Fibroblast of pulmonary artery (primary cell): ENCODE measurements at regions not wholly inside any gene's neighbourhood (a gene's known extent, or its start where the extent isn't known, plus 50 kb on each side); places are given as distances from the start of the nearest gene placed in this dataset.

Source experiments
- DNase-seq: peaks from one replicate; pipeline ENCODE4 v3.0.0-alpha.2; 2010; ENCODE audit warnings: low read depth
- H3K4me3 ChIP-seq: replicated peaks from 2 replicates; pipeline ENCODE4 v1.5.1; 2011; ENCODE audit warnings: low read depth, mild to moderate bottlenecking, control low read depth, low read length, moderate library complexity
- CTCF ChIP-seq: IDR thresholded peaks from 2 replicates; pipeline ENCODE4 v1.5.1; 2011; ENCODE audit warnings: mild to moderate bottlenecking, control low read depth, low read length, inconsistent platforms; ENCODE audit errors: missing control alignments

- DNase-seq, result no peak
- no peak for TF ChIP-seq CTCF
- no peak overlapping the region for H3K4me3 ChIP-seq
Measured at GRCh38 chr20:17809362-17810061, 109.7 kb downstream of the BANF2 start.

GRCh38 chr20:17808782-17809181, 109.0 kb downstream of the BANF2 start:
- H3K4me3 ChIP-seq, result no peak overlapping the region
- no peak for DNase-seq
- no peak for TF ChIP-seq CTCF

GRCh38 chr20:17808357-17808756, 108.6 kb downstream of the BANF2 start:
- no peak overlapping the region for H3K4me3 ChIP-seq
- no peak for TF ChIP-seq CTCF
- peak; percentile 81 for DNase-seq

DNA sequence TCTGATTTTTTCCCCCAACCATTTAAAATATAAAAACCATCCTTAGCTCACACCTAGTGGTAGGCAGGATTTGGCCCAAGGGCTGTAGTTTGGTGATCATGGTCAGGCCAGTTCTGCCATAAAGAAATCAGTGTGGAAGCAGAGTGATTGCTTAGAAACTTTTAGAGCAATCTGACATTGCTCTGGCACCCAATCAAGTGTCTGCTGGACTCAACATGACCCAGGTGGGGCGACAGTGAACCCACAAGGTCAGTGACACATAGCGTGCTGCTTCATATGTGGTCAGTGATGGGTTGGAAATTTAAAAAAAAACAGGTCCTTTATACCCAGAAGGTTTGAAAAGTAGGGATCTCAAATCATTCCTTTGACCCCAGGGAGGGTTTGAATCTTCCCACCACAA, 107.9 kb downstream of the BANF2 start:
- no peak for TF ChIP-seq CTCF
- no peak for DNase-seq
- H3K4me3 ChIP-seq, result no peak overlapping the region

GRCh38 chr20:17806739-17807441, 107.1 kb downstream of the BANF2 start:
- DNase-seq, result peak; percentile 97
- H3K4me3 ChIP-seq, result no peak overlapping the region
- no peak for TF ChIP-seq CTCF

GRCh38 chr20:17806107-17806506, 106.3 kb downstream of the BANF2 start:
- no peak overlapping the region for H3K4me3 ChIP-seq
- TF ChIP-seq CTCF, result no peak
- no peak for DNase-seq

GRCh38 chr20:17803765-17804164, 104.0 kb downstream of the BANF2 start:
- TF ChIP-seq CTCF, result no peak
- no peak for DNase-seq
- H3K4me3 ChIP-seq, result no peak overlapping the region
